ENCODE measurements at regions not wholly inside any gene's neighbourhood (a gene's known extent, or its start where the extent isn't known, plus 50 kb on each side); places are given as distances from the start of the nearest gene placed in this dataset.

DNA sequence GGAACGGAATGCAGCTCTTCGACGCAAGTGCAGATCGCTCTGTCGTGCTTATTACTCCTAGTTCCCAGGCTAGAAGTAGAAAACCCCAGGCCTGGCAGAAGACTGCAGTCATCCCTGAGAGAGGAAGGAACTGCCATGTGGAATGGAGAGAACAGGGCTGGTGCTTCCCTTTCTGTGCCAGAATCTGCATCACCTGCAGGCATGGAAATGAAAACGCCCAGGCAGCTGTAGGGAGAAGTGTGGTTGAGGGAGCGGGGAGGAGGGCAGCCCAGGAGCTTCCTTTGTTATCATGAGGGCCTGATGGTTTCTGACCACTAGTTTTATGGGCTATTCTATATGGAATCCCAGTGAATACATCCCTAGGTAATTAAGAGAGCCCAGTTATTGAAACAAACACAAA lies 79.4 kb upstream of the SMIM21 start:
- Histone ChIP-seq H3K4me1 (replicated peaks in 1 of 2; ENCODE audit: control insufficient read depth in 2 of 2, insufficient read depth in 2 of 2, low read length in 2 of 2) (no peaks in the 10 kb centered on the region), H2AFZ (ENCODE audit: low read depth, low read length) (no peak overlapping the region), H3K9me3 (replicated peaks; ENCODE audit: control insufficient read depth, insufficient read depth, low read depth, low read length) (no peaks in the 10 kb centered on the region), H3K27me3 (ENCODE audit: control insufficient read depth in 2 of 2, insufficient read depth in 2 of 2, low read length in 2 of 2) (no peaks in the 10 kb centered on the region), H4K20me1 (replicated peaks; ENCODE audit: control insufficient read depth, insufficient read depth, low read length) (no peaks in the 10 kb centered on the region), H3K9me1 (ENCODE audit: control insufficient read depth, insufficient read depth, low read length) (no peaks in the 10 kb centered on the region), H3K27ac (ENCODE audit: extremely low read depth, low read depth, low read length) (no peak overlapping the region), H3K36me3 (ENCODE audit: control insufficient read depth, insufficient read depth, low read length) (no peaks in the 10 kb centered on the region), H3K4me3 (no peak overlapping the region), H3K9ac (ENCODE audit: insufficient read depth in 1 of 2, low read depth in 2 of 2, low read length in 2 of 2) (no peak overlapping the region), H3K4me2 (ENCODE audit: insufficient read depth, low read length) (no peak overlapping the region), H3K79me2 (ENCODE audit: control insufficient read depth, insufficient read depth, low read length) (no peaks in the 10 kb centered on the region)
- FAIRE-seq = no peak
- BruUV-seq (replicated peaks) = no TSS peak
- in situ Hi-C loops (cut with MboI) (no loop called here), intact Hi-C loops (cut with micrococcal nuclease) (no loop called here)
- CTCF ChIA-PET (ENCODE audit: low intra/inter-chr PET ratio) = no interaction called here
- no peak for TF ChIP-seq PRMT5 (CRISPR knock-in tag; IDR thresholded peaks at IDR 0.05)
- TF ChIP-seq CHD1 (IDR thresholded peaks at IDR 0.05; ENCODE audit: low read length) = no peak
- TF ChIP-seq ZBED1 (IDR thresholded peaks at IDR 0.05) = no peak
- no peak for TF ChIP-seq ZNF707 (CRISPR knock-in tag; conservative IDR thresholded peaks at IDR 0.05)
- no peak for TF ChIP-seq ZNF589 (CRISPR knock-in tag; IDR thresholded peaks at IDR 0.05; ENCODE audit: low read depth)
- TF ChIP-seq TEAD2 (tag; IDR thresholded peaks at IDR 0.05) = no peak
- TF ChIP-seq ZNF232 (CRISPR knock-in tag; IDR thresholded peaks at IDR 0.05) = no peak
- TF ChIP-seq EHMT2 (IDR thresholded peaks at IDR 0.05) = no peak
- no peak for TF ChIP-seq HMGN3 (IDR thresholded peaks at IDR 0.05; ENCODE audit: borderline replicate concordance, extremely low read depth, insufficient read length, low read depth, low read length)
- TF ChIP-seq HIVEP1 (CRISPR knock-in tag; IDR thresholded peaks at IDR 0.05) = no peak
- WGBS (ENCODE audit: insufficient coverage, low coverage, missing lambda C conversion rate) = no CpG with 5 or more reads among the region's 7 CpGs
- no peak for DNase-seq (ENCODE audit: extremely low read depth in 1 of 4, low spot score in 3 of 4)
- ATAC-seq = no peak
- POLR2A ChIA-PET = no interaction called here

Measured in K562 (cell line).